Endothelial cell of umbilical vein (primary cell): ENCODE measurements at regions not wholly inside any gene's neighbourhood (a gene's known extent, or its start where the extent isn't known, plus 50 kb on each side); places are given as distances from the start of the nearest gene placed in this dataset.

Experiments
- BruUV-seq: library from RNA; stranded (reverse); fragments of 400-500 nt; replicated peaks from 2 replicates; lab custom pipeline; 2021; lab: Mats Ljungman, UMichigan
- CTCF ChIA-PET: fragments of 300-600, 350-600 bp; sonication (Branson Sonifier 250); formaldehyde crosslinking; loops from one replicate; lab custom pipeline; 2021; ENCODE audit warnings: antibody characterized with exemption, inconsistent platforms; lab: Charles Lee
- POLR2A ChIA-PET: fragments of 300-600, 350-600 bp; sonication (Branson Sonifier 250); formaldehyde crosslinking; loops from one replicate; lab custom pipeline; 2021; ENCODE audit warnings: antibody characterized with exemption, inconsistent platforms; lab: Charles Lee
- DNase-seq: peaks from one replicate; pipeline ENCODE4 v3.0.0-alpha.2; 2011; ENCODE audit warnings: low read depth, low spot score
- FAIRE-seq: peaks from 2 replicates; lab custom pipeline; 2011; peaks lifted over from hg19 to GRCh38; lab: Jason Lieb, UNC
- H2AFZ ChIP-seq: 2 replicates; pipeline ENCODE4 v1.6.0; 2012; ENCODE audit warnings: low read depth, low read length, control low read depth, inconsistent platforms
- H3K27ac ChIP-seq: 2 replicates; pipeline ENCODE4 v1.5.1; 2011; ENCODE audit warnings: low read depth, mild to moderate bottlenecking, control low read depth, low read length, moderate library complexity; ENCODE audit not compliant: insufficient read depth
- H3K27me3 ChIP-seq, 2 experiments: 2 replicates each; pipeline versions ENCODE4 v1.6.0 to v1.6.1; 2011; ENCODE audit warnings: low read length in 2 of 2, mixed read lengths in 1 of 2; ENCODE audit not compliant: control insufficient read depth in 2 of 2, insufficient read depth in 2 of 2
- H3K36me3 ChIP-seq, 2 experiments: 2 replicates in 1 of 2; 3 replicates in 1 of 2; pipeline ENCODE4 v1.5.1; 2011; ENCODE audit warnings: low read length in 2 of 2, mild to moderate bottlenecking in 1 of 2, moderate library complexity in 1 of 2; ENCODE audit not compliant: control insufficient read depth in 2 of 2, insufficient read depth in 2 of 2; ENCODE audit errors: extremely low read depth in 1 of 2
- H3K4me1 ChIP-seq: 3 replicates; pipeline ENCODE4 v1.5.1; 2011; ENCODE audit warnings: mild to moderate bottlenecking, low read length; ENCODE audit not compliant: control insufficient read depth, insufficient read depth; ENCODE audit errors: extremely low read depth
- H3K4me2 ChIP-seq: 2 replicates; pipeline ENCODE4 v1.6.1; 2011; ENCODE audit warnings: low read length, control low read depth, mixed read lengths; ENCODE audit not compliant: insufficient read depth
- H3K4me3 ChIP-seq, 3 experiments: fragments of 200-600 bp in 1 of 3; sonication (generic), shearing (Covaris generic) in 1 of 3; replicated peaks in 1 of 3; 2 replicates each; pipeline ENCODE4 v1.5.1; 2011 to 2016; ENCODE audit warnings: control low read depth in 3 of 3, low read length in 3 of 3, mild to moderate bottlenecking in 2 of 3, inconsistent platforms in 1 of 3, low read depth in 1 of 3, moderate library complexity in 1 of 3; ENCODE audit not compliant: insufficient read depth in 1 of 3
- H3K79me2 ChIP-seq: 2 replicates; pipeline ENCODE4 v1.6.0; 2012; ENCODE audit warnings: low read length, inconsistent platforms; ENCODE audit not compliant: control insufficient read depth, insufficient read depth
- H3K9ac ChIP-seq: replicated peaks from 2 replicates; pipeline ENCODE3; 2011; ENCODE audit warnings: low read length, control low read depth; ENCODE audit not compliant: insufficient read depth; ENCODE audit errors: extremely low read depth
- H3K9me1 ChIP-seq: replicated peaks from 3 replicates; pipeline ENCODE4 v1.6.0; 2011; ENCODE audit warnings: mild to moderate bottlenecking, low read length; ENCODE audit not compliant: control insufficient read depth, insufficient read depth; ENCODE audit errors: extremely low read depth
- H3K9me3 ChIP-seq: replicated peaks from 2 replicates; pipeline ENCODE4 v1.5.1; 2012; ENCODE audit warnings: low read length, inconsistent platforms; ENCODE audit not compliant: control insufficient read depth, insufficient read depth
- H4K20me1 ChIP-seq: replicated peaks from 2 replicates; pipeline ENCODE3; 2011; ENCODE audit warnings: mild to moderate bottlenecking, low read length; ENCODE audit not compliant: control insufficient read depth, insufficient read depth; ENCODE audit errors: extremely low read depth
- CTCF ChIP-seq, 2 donors: IDR thresholded peaks; 1 replicate in 1 of 2; 2 replicates in 1 of 2; pipeline ENCODE4 v1.5.1; 2011; ENCODE audit warnings: low read length in 2 of 2, mild to moderate bottlenecking in 2 of 2, moderate library complexity in 2 of 2, control low read depth in 1 of 2, inconsistent platforms in 1 of 2, low read depth in 1 of 2; ENCODE audit not compliant: insufficient read depth in 1 of 2; ENCODE audit errors: extremely low read depth in 1 of 2
- EZH2 ChIP-seq: IDR thresholded peaks from 2 replicates; pipeline ENCODE4 v1.6.1; 2012; ENCODE audit warnings: borderline replicate concordance, low read depth, mild to moderate bottlenecking, moderate library complexity, low read length, inconsistent platforms; ENCODE audit not compliant: severe bottlenecking
- FOS ChIP-seq: IDR thresholded peaks from 2 replicates; pipeline ENCODE4 v1.6.1; 2011; ENCODE audit warnings: mild to moderate bottlenecking, low read length, moderate library complexity, borderline replicate concordance; ENCODE audit not compliant: insufficient read depth
- GATA2 ChIP-seq: IDR thresholded peaks from 2 replicates; pipeline ENCODE4 v1.7.0; 2011; ENCODE audit warnings: low read depth, mild to moderate bottlenecking, moderate library complexity, mixed read lengths, low read length; ENCODE audit not compliant: insufficient read length, insufficient read depth
- JUN ChIP-seq: IDR thresholded peaks from 2 replicates; pipeline ENCODE4 v1.6.1; 2011; ENCODE audit warnings: borderline replicate concordance, low read depth; ENCODE audit not compliant: insufficient read length, insufficient read depth
- MAX ChIP-seq: IDR thresholded peaks from 2 replicates; pipeline ENCODE4 v1.6.1; 2011; ENCODE audit not compliant: insufficient read depth, insufficient read length
- MYC ChIP-seq: IDR thresholded peaks from one replicate; pipeline ENCODE4 v1.6.1; 2011; ENCODE audit warnings: mild to moderate bottlenecking, low read depth, low read length
- POLR2A ChIP-seq: IDR thresholded peaks from 2 replicates; pipeline ENCODE4 v1.6.1; 2012; ENCODE audit warnings: low read depth, mild to moderate bottlenecking, control low read depth, low read length
- dilution Hi-C: fragments of 300-500 bp; cut with MboI; formaldehyde crosslinking; loops from one replicate; pipeline ENCODE4 v1.15.0; 2019; ENCODE audit warnings: low sequenced_read_pairs; ENCODE audit not compliant: extremely low pct_ligation_motif_present
- intact Hi-C: fragments of 100-400 bp; cut with micrococcal nuclease; formaldehyde crosslinking; loops from one replicate; pipeline ENCODE4 v1.10.0; 2022

DNA sequence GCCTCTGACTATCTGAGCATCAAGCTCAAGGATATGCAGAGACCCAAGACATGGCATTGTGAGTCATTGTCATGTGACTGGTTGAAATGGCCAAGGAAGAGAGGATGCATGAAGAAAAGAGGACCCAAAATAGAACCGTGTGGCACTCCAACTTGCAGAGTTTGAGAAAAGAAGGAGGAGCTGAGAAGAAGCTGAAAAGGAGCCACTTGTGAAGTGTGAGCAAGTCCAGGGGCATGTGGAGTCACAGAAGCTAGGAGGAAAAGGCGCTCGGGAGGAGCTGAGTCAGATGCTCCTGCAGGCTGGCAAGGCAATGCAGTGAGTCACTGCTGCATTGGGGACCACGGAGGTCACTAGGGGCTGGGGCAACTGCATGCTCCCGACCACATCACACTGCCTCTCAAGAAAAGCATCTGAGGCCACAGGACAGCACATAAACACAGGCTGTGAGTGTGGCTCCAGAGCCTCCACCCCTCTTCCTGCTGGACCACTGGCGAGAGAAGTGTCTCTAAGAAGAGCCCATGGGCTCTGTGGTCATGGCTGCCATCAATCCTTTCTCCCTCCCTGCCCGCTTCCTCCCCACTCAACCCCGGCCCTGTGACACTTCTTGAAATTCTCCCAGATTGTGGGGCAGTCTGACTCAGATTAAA lies 197.6 kb downstream of the DRD1 start:
- Histone ChIP-seq H3K9me1 (no peaks in the 10 kb centered on the region), H3K27me3 (no peaks in the 10 kb centered on the region), H2AFZ (no peak overlapping the region), H3K79me2 (no peaks in the 10 kb centered on the region), H3K4me2 (no peak overlapping the region), H3K36me3 (no peaks in the 10 kb centered on the region), H4K20me1 (no peaks in the 10 kb centered on the region), H3K27ac (no peak overlapping the region), H3K4me3 (no peak overlapping the region), H3K9me3 (peaks cover 5% of the 10 kb centered on the region), H3K9ac (no peak overlapping the region), H3K4me1 (no peaks in the 10 kb centered on the region)
- intact Hi-C loops = no loop called here
- POLR2A ChIA-PET = no interaction called here
- dilution Hi-C loops = no loop called here
- DNase-seq (no peak), FAIRE-seq (no peak)
- CTCF ChIA-PET = no interaction called here
- no peak for TF ChIP-seq MYC
- no peak for TF ChIP-seq MAX
- TF ChIP-seq EZH2 = no peak
- TF ChIP-seq POLR2A = no peak
- TF ChIP-seq FOS = no peak
- TF ChIP-seq JUN = no peak
- no TSS peak for BruUV-seq

DNA sequence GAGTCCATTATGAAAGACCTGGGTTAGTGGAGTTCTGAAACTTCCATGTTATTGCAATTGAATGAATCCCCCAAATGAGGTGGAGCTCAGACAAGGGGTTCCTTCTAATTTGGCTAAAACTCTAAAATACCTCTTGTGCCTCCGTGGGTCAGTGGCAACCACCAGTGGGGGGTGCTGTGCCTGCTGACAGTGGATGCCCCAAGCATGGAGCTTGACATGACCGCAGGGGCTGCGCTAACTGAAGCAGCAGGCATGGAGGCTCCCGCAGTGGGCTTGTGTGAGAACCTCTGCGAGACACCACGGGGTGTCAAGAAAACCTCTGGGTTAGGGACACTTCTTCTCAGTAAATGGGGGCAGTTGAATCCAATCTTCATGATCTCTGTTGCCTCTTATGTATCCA lies 200.5 kb downstream of the DRD1 start:
- H2AFZ ChIP-seq = no peak overlapping the region
- H3K9ac ChIP-seq = no peak overlapping the region
- no peak overlapping the region for H3K4me3 ChIP-seq
- no peak for DNase-seq
- no peaks in the 10 kb centered on the region for H3K27me3 ChIP-seq
- TF ChIP-seq CTCF (IDR thresholded peaks at IDR 0.05; ENCODE audit: extremely low read depth in 1 of 2, insufficient read depth in 1 of 2, low read depth in 1 of 2, low read length in 2 of 2) (no peak), JUN (no peak), MAX (no peak), GATA2 (no peak), EZH2 (no peak), MYC (no peak)
- no peak overlapping the region for H3K4me2 ChIP-seq
- no peaks in the 10 kb centered on the region for H3K4me1 ChIP-seq
- H4K20me1 ChIP-seq = no peaks in the 10 kb centered on the region
- no peak overlapping the region for H3K27ac ChIP-seq
- dilution Hi-C loops = no loop called here
- no peaks in the 10 kb centered on the region for H3K9me1 ChIP-seq
- no peaks in the 10 kb centered on the region for H3K79me2 ChIP-seq
- intact Hi-C loops = no loop called here
- peaks cover 5% of the 10 kb centered on the region for H3K9me3 ChIP-seq
- BruUV-seq = no TSS peak
- H3K36me3 ChIP-seq = no peaks in the 10 kb centered on the region
- ChIA-PET POLR2A (no interaction called here), CTCF (no interaction called here)
- no peak for FAIRE-seq
